ENCODE measurements at regions not wholly inside any gene's neighbourhood (a gene's known extent, or its start where the extent isn't known, plus 50 kb on each side); places are given as distances from the start of the nearest gene placed in this dataset.

- no peak for DNase-seq (ENCODE audit: low spot score)
- intact Hi-C loops (cut with DNase I) = no loop called here
Observed at GRCh38 chr17:71909155-71909554, 211.7 kb upstream of the SOX9 start.

DNA sequence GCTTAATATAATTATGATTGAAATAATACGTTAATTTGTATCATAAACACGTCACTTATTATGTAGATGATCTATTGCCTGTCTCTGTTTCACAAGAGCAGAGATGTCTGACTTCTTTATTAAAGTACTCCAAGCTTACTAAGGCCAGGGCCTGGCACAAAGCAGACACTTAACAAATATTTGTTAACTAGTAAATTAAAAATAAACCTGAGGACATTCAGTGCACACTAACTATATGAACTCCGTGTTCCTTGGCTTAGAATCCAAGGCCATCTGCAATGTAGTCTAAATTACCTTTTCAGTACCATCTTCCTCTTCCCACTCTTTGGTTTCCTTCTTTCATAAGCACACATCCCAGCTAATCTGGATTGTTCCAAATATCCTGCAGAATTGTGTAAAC lies 210.8 kb upstream of the SOX9 start:
- intact Hi-C loops (cut with DNase I) = no loop called here
- no peak for DNase-seq (ENCODE audit: low spot score)

GRCh38 chr17:71914042-71914441 lies 206.8 kb upstream of the SOX9 start:
- no peak for DNase-seq (ENCODE audit: low spot score)

GRCh38 chr17:71914812-71915211 lies 206.0 kb upstream of the SOX9 start:
- DNase-seq (ENCODE audit: low spot score) = no peak
- intact Hi-C loops (cut with DNase I) = no loop called here

More at GRCh38 chr17:71914042-71914441, 206.8 kb upstream of the SOX9 start:
- intact Hi-C loops (cut with DNase I) = no loop called here

DNA sequence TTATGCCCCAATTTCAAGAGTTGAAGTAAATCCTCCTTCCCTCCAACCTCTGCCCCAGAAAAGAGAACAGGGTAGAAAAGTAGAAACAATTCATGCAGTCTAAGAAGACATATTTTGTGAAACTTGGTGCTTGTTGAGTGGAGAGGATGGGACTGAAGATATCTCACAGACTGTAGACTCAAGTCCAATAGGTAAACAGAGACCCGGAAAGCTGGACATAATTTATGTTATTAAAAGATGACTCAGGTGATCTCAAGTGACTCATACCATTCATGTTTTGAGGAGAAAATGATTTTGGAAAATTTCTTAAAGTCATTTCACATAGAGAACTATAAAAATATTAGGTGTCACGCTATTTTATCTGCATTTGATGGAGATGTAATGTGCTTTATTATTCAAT lies 203.1 kb upstream of the SOX9 start:
- no peak for DNase-seq (ENCODE audit: low spot score)

GRCh38 chr17:71919186-71919585 lies 201.6 kb upstream of the SOX9 start:
- no peak for DNase-seq (ENCODE audit: low spot score)
- intact Hi-C loops (cut with DNase I) = no loop called here

More for the DNA sequence above, 203.1 kb upstream of the SOX9 start:
- intact Hi-C loops (cut with DNase I) = no loop called here

- intact Hi-C loops (cut with DNase I) = no loop called here
- DNase-seq (ENCODE audit: low spot score) = no peak
Observed at GRCh38 chr17:71919896-71920295, 200.9 kb upstream of the SOX9 start.

- DNase-seq (ENCODE audit: low spot score) = no peak
- intact Hi-C loops (cut with DNase I) = no loop called here
Observed at GRCh38 chr17:71921796-71922195, 199.0 kb upstream of the SOX9 start.

GRCh38 chr17:71922439-71922838 lies 198.4 kb upstream of the SOX9 start:
- DNase-seq (ENCODE audit: low spot score) = no peak
- intact Hi-C loops (cut with DNase I) = no loop called here

DNA sequence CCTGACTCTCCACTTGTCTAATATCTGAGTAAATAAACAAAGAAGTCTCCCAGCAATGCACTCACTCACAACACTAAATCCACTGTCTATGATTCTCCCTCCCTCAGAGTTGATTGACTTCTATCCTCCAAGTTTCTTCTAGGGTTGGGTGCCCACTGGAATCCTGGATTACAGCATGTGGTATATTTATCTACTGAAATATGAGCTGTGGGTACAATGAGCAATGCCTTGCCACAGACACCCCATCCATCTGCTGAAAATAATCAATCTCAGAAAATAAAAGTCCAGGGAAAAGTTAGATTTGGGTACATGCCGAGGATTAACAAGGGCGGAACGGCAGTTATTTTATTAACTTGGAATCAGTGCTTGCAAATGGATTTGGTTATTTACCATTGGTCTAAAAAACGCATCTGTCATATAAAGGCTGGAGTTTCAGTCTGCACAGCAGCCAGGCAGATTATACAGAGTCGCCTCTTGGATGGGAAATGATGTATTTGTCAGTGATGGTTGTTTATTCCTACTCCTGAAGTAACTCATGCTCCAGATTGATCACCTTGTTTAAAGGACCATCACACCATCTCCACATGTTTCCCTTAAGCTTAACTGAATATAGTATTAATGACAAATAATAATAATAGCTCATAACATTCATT lies 193.9 kb upstream of the SOX9 start:
- intact Hi-C loops (cut with DNase I) = no loop called here
- DNase-seq (ENCODE audit: low spot score) = no peak

DNA sequence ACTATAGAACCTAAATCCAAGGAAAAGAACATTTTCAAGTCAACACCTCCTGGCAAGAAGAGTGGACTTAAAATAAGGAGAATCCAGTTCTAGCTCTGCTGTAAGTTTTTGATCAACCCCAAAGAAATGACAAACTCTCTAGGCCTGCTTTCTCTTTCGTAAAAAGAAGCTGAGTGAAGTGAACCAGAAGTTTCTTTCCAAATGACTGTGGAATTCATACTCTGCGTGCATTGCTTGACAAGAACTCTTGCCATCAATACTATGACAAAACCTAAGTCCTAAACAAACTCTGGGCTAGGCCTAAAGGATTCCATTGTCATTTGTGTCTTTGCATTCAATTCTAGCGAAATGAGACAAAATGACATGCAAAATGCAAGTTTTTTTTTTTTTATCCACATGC lies 187.5 kb upstream of the SOX9 start:
- intact Hi-C loops (cut with DNase I) = no loop called here
- DNase-seq (ENCODE audit: low spot score) = no peak

DNA sequence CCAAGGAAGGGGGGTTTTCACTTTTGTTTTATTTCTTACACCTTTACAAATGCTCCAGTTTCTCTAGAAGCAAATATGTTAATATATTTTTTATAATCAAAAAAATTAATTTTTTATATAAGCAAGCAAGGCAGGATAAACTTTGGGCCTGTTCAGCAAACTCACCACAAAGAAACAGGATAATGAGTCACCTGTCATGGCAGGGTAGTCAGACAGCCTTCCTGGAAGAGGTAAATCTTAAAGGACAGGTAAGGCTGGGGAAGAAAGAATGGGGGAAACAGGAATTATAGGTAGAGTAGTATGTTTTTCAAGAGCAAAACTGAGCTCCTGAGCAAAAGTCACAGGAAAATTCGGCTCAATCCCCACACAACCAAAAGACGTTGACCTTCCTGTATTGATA lies 186.3 kb upstream of the SOX9 start:
- intact Hi-C loops (cut with DNase I) = no loop called here
- DNase-seq (ENCODE audit: low spot score) = no peak

- intact Hi-C loops (cut with DNase I) = no loop called here
- no peak for DNase-seq (ENCODE audit: low spot score)
Observed at GRCh38 chr17:71935341-71935740, 185.5 kb upstream of the SOX9 start.

GRCh38 chr17:71936977-71937376 lies 183.8 kb upstream of the SOX9 start:
- no peak for DNase-seq (ENCODE audit: low spot score)
- intact Hi-C loops (cut with DNase I) = no loop called here

- no peak for DNase-seq (ENCODE audit: low spot score)
- intact Hi-C loops (cut with DNase I) = no loop called here
Observed at GRCh38 chr17:71937914-71938313, 182.9 kb upstream of the SOX9 start.

- intact Hi-C loops (cut with DNase I) = no loop called here
- DNase-seq (ENCODE audit: low spot score) = no peak
Observed at GRCh38 chr17:71938340-71939010, 182.3 kb upstream of the SOX9 start.

DNA sequence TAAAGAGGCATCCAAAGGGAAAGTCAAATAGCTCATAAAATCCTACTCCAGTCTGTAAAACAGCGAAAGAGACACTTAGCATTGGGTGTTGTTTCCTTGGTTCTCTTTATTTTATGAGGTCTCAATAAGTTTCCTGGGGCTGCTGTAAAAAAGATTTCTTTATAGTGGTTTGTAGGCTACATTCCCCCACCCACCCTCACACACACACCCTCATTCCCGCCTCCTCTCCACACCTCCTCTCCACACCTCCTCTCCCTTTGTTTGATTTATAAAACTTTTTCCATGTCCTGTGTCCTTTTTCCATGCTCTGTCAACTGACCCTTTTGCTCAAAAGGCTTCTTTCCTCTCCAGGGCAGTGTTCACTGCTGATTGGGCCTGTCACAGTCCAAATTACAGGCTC lies 178.9 kb upstream of the SOX9 start:
- no peak for DNase-seq (ENCODE audit: low spot score)
- intact Hi-C loops (cut with DNase I) = no loop called here

GRCh38 chr17:71942626-71943025 lies 178.2 kb upstream of the SOX9 start:
- intact Hi-C loops (cut with DNase I) = no loop called here
- DNase-seq (ENCODE audit: low spot score) = no peak

GRCh38 chr17:71948703-71949422 lies 172.0 kb upstream of the SOX9 start:
- DNase-seq (ENCODE audit: low spot score) = no peak
- intact Hi-C loops (cut with DNase I) = no loop called here

DNA sequence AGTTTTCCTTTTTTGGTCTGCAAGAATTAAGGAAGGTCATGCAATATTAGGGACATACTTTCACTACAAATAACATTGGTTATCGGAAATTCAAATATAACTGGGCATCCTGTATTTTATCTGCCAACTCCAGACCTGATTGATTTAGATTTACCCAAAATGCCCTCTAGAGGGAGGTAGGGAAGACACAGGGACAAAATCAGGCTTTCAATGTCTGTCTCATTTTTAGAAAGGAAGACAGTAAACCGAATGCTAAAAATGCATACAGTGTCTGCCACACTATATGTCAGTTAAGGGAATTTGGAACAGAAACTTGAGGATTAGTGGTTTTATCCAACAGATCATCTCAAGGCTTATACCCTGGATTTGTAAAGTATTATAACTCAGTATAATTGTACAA lies 161.7 kb upstream of the SOX9 start:
- DNase-seq (ENCODE audit: low spot score) = no peak
- intact Hi-C loops (cut with DNase I) = no loop called here

DNA sequence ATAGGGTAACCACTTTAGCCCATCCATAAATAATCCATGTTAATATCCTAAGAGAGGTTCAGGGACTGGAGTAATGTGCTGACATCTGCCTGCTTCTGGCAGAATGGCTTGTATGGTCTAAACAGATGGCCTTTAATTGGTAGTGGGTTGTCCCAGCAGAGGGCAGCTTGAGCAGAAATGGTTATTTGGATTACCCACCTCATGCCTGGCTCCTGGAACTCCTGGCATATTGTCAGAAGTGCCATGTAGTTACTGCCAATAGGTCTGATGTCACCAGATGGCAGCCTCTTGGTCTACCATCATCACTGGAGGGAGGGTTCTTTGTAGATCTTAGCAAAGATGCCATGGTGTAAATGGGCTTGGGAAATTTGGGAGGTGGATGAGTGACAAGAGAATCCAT lies 157.5 kb upstream of the SOX9 start:
- DNase-seq (ENCODE audit: low spot score) = no peak
- intact Hi-C loops (cut with DNase I) = no loop called here

All from posterior vena cava (tissue), 2 donors.